Colonic mucosa (tissue), 4 donors: ENCODE measurements at regions not wholly inside any gene's neighbourhood (a gene's known extent, or its start where the extent isn't known, plus 50 kb on each side); places are given as distances from the start of the nearest gene placed in this dataset.

Experiments used
- DNase-seq: peaks from one replicate; pipeline ENCODE4 v3.0.0-alpha.2; 2020
- H3K27ac ChIP-seq: fragments of 200-600 bp; one replicate; pipeline ENCODE4 v1.8.0; 2021
- H3K27me3 ChIP-seq: fragments of 200-600 bp; one replicate; pipeline ENCODE4 v1.8.0; 2021
- H3K36me3 ChIP-seq: fragments of 200-600 bp; one replicate; pipeline ENCODE4 v1.8.0; 2021
- H3K4me1 ChIP-seq: fragments of 200-600 bp; one replicate; pipeline ENCODE4 v1.8.0; 2021; ENCODE audit warnings: mild to moderate bottlenecking
- H3K4me3 ChIP-seq: fragments of 200-600 bp; one replicate; pipeline ENCODE4 v1.8.0; 2021
- H3K9ac ChIP-seq, 2 donors: one replicate each; pipeline ENCODE4 v1.7.0; 2013; ENCODE audit warnings: control low read depth in 2 of 2, low read depth in 2 of 2, low read length in 2 of 2
- H3K9me3 ChIP-seq: fragments of 200-600 bp; one replicate; pipeline ENCODE4 v1.8.0; 2021
- intact Hi-C: fragments of 100-400 bp; cut with DNase I; formaldehyde crosslinking; loops from one replicate; pipeline ENCODE4 v1.14.1; 2022
- TF ChIP-seq, protein P1 (sequence below): fragments of 200-600 bp; IDR thresholded peaks from one replicate; pipeline ENCODE4 v1.8.0; 2022; ENCODE audit warnings: antibody characterized with exemption, mild to moderate bottlenecking
- donor health status: healthy.
- donor health status: DM: no; HTN: no; CAD: no.
- donor health status: DM: no; HTN: no; CAD: no.

DNA sequence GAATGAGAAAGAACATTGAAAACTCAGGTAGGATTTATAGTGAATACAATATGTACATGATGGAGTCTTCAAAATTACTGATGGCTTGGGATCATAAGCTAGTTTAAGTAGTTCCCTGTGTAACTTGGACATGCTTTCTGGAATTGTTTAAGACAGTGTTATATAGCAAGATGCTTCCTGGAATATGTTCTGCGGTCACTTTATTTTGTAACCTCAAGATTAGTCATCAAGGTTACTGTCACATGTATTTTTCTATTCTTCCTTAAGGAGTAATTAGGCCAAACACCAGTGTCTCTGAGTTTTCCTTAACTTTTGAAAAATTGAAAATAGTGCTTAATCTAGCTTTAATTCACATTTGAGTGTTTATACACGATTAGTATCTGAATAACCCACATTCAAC is 760.3 kb upstream of the ARRDC4 start:
- Histone ChIP-seq H3K4me3 (no peak overlapping the region), H3K9ac (no peak overlapping the region)
- TF ChIP-seq, protein P1, sequence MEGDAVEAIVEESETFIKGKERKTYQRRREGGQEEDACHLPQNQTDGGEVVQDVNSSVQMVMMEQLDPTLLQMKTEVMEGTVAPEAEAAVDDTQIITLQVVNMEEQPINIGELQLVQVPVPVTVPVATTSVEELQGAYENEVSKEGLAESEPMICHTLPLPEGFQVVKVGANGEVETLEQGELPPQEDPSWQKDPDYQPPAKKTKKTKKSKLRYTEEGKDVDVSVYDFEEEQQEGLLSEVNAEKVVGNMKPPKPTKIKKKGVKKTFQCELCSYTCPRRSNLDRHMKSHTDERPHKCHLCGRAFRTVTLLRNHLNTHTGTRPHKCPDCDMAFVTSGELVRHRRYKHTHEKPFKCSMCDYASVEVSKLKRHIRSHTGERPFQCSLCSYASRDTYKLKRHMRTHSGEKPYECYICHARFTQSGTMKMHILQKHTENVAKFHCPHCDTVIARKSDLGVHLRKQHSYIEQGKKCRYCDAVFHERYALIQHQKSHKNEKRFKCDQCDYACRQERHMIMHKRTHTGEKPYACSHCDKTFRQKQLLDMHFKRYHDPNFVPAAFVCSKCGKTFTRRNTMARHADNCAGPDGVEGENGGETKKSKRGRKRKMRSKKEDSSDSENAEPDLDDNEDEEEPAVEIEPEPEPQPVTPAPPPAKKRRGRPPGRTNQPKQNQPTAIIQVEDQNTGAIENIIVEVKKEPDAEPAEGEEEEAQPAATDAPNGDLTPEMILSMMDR, result no peak

DNA sequence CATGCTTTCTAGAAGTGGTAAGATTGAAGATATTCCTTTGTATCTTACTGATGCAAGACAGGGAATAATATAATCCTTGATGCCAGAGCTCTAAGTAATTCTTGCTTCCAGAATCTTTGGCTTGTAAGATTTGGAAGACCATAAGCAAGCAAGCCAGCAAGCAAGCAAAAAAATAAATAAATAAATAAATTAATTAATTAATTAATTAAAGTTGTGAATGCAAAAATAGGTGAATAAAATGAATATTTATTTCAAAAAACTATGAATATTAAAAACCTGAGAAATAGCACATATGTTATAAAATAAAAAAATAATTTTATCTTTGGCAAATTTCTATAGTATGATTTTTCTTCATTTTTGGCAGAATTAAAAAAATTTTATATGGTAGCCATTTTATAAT is 750.2 kb upstream of the ARRDC4 start:
- H3K4me3 ChIP-seq, result no peak overlapping the region
- DNase-seq, result no peak
- no peak overlapping the region for H3K9ac ChIP-seq
- no peaks in the 10 kb centered on the region for H3K36me3 ChIP-seq
- TF ChIP-seq, protein P1, result no peak
- H3K9me3 ChIP-seq, result no peaks in the 10 kb centered on the region
- intact Hi-C loops, result no loop called here
- no peak overlapping the region for H3K27ac ChIP-seq
- no peaks in the 10 kb centered on the region for H3K27me3 ChIP-seq
- no peaks in the 10 kb centered on the region for H3K4me1 ChIP-seq

More for the DNA sequence above, 760.3 kb upstream of the ARRDC4 start:
- Histone ChIP-seq H3K4me1 (no peaks in the 10 kb centered on the region), H3K36me3 (no peaks in the 10 kb centered on the region), H3K27ac (no peak overlapping the region), H3K9me3 (no peaks in the 10 kb centered on the region), H3K27me3 (no peaks in the 10 kb centered on the region)
- intact Hi-C loops, result no loop called here
- no peak for DNase-seq

DNA sequence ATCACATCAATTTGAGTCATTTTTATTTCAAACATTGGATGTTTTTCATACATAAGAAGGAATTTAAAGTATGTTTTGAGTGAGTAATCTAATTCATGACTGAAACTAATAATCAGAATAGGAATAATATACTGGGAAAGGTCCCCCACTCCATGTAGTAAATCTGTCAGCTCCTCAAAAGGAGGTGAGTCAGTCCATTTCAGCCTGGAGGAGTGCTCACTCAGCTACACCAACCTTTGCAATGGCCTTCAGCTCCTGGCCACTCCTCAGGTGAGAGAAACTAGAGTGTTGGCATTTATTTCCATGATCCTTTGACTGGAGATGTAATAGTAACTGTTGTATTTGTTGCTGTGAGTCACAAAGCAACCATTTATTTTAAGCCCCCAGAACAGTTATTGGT is 744.9 kb upstream of the ARRDC4 start:
- Histone ChIP-seq H3K4me3 (no peak overlapping the region), H3K4me1 (no peaks in the 10 kb centered on the region), H3K9me3 (no peaks in the 10 kb centered on the region), H3K36me3 (no peaks in the 10 kb centered on the region), H3K9ac (no peak overlapping the region), H3K27ac (no peak overlapping the region), H3K27me3 (no peaks in the 10 kb centered on the region)
- intact Hi-C loops, result no loop called here
- TF ChIP-seq, protein P1, result no peak
- DNase-seq, result no peak

DNA sequence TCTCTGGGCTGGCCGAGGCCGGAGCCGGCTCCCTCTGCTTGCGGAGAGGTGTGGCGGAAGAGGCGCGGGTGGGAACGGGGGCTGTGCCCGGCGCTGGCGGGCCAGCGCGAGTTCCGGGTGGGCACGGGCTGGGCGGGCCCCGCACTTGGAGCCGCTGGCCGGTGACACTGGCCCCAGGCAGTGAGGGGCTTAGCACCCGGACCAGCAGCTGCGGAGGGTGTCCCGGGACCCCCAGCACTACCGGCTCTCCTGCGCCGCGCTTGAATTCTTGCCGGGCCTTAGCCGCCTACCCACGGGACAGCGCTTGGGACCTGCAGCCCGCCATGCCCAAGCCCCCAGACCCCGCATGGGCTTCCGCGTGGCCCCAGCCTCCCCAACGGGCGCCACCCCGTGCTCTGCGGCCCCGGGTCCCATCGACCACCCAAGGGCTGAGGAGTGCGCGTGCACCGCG is 736.3 kb upstream of the ARRDC4 start:
- Histone ChIP-seq H3K27me3 (no peaks in the 10 kb centered on the region), H3K9me3 (no peaks in the 10 kb centered on the region), H3K4me3 (no peak overlapping the region), H3K4me1 (no peaks in the 10 kb centered on the region), H3K27ac (no peak overlapping the region), H3K36me3 (no peaks in the 10 kb centered on the region), H3K9ac (no peak overlapping the region)
- TF ChIP-seq, protein P1, result no peak
- no peak for DNase-seq
- intact Hi-C loops, result no loop called here

DNA sequence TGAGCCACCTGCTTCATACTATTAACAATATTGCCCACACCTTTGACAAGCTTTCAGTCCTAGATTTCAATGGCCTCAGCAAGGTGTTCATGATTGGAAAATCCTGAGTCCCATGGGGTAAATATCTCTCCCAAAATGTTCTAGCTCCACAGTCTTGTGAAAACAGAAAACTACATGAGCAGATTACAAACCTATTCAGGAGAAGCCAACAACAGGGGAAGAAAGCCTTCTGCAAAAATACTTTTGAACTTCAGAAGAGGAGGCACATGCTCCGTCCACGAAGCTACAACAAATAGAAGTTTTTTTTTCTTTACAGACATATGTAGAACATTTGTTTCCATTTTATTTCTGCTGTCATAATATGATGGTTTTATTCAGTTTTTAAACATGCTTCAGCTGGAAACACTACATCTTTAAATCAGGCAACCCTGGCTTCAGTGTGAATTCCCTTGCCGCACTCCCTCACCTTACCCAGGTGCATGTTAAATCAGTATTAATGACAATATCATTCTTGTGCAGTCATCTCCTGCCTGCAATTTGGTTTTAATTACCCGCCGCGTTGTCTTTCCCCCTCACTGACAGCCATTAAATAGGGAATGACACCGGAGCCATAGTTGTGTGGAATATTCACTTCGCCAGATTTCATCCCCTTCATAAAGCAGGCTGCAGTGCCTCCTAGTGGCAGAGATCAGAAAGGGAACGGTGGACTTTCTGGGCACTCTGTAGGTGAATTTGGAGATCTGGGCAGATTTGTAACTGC is 725.5 kb upstream of the ARRDC4 start:
- DNase-seq, result peak; percentile 41
- Histone ChIP-seq H3K4me1 (no peaks in the 10 kb centered on the region), H3K9ac (no peak overlapping the region), H3K4me3 (no peak overlapping the region), H3K36me3 (no peaks in the 10 kb centered on the region), H3K27me3 (no peaks in the 10 kb centered on the region), H3K9me3 (no peaks in the 10 kb centered on the region), H3K27ac (no peak overlapping the region)
- intact Hi-C loops, result loop anchor here (5.0 to 10.0 kb wide), 4 partner anchors 520 to 1978 kb away; no protein-coding TSS in a partner anchor
- TF ChIP-seq, protein P1, result peak; percentile 72
